K562 (cell line): ENCODE measurements at regions not wholly inside any gene's neighbourhood (a gene's known extent, or its start where the extent isn't known, plus 50 kb on each side); places are given as distances from the start of the nearest gene placed in this dataset.

Source experiments
- BRF2 ChIP-seq: IDR thresholded peaks from 3 replicates; pipeline ENCODE4 v1.6.1; 2011; ENCODE audit warnings: borderline replicate concordance, mild to moderate bottlenecking; ENCODE audit not compliant: insufficient read length, insufficient read depth
- MGA ChIP-seq: fragments of 450-650 bp; IDR thresholded peaks from 2 replicates; pipeline ENCODE4 v1.6.1; 2016; ENCODE audit warnings: mild to moderate bottlenecking, moderate library complexity
- TAF9B ChIP-seq: fragments of 450-650 bp; IDR thresholded peaks from 2 replicates; pipeline ENCODE4 v1.6.1; 2018; ENCODE audit warnings: mild to moderate bottlenecking; ENCODE audit not compliant: partially characterized antibody
- TCF3 ChIP-seq: sonication (generic); formaldehyde crosslinking; IDR thresholded peaks from 2 replicates; pipeline ENCODE4 v1.4.0; 2020; ENCODE audit warnings: mild to moderate bottlenecking, missing genetic modification reagents
- ZFP1 ChIP-seq: fragments of 450-650 bp; formaldehyde crosslinking; IDR thresholded peaks from 2 replicates; pipeline ENCODE4 v1.4.0; 2020; ENCODE audit warnings: mild to moderate bottlenecking, mixed read lengths

GRCh38 chr3:193782276-193782647, 189.3 kb downstream of the OPA1 start (continued):
- TF ChIP-seq MGA (peak; percentile 52), BRF2 (no peak), TCF3 (peak; percentile 77), TAF9B (no peak), ZFP1 (CRISPR knock-in tag) (no peak)
